OCI-LY7 (cell line): ENCODE measurements at regions not wholly inside any gene's neighbourhood (a gene's known extent, or its start where the extent isn't known, plus 50 kb on each side); places are given as distances from the start of the nearest gene placed in this dataset.
A peak's percentile ranks its signal among the peaks of the same experiment; 100 is the strongest.
"Not testable (repeated sequence)": the region's sequence is repeated elsewhere in the genome, so short reads cannot be mapped to it uniquely, and the experiment has no call there.

Experiments used
- BruUV-seq: library from RNA; stranded (reverse); fragments of 400-500 nt; replicated peaks from 2 replicates; lab custom pipeline; 2021; lab: Mats Ljungman, UMichigan
- CTCF ChIA-PET: fragments of 300-600 bp; sonication (Branson Sonifier 250); formaldehyde crosslinking; loops from one replicate; lab custom pipeline; 2022; ENCODE audit warnings: antibody characterized with exemption; ENCODE audit not compliant: unreplicated experiment; lab: Charles Lee
- POLR2A ChIA-PET: fragments of 300-600 bp; sonication (Branson Sonifier 250); formaldehyde crosslinking; loops from one replicate; lab custom pipeline; 2022; ENCODE audit warnings: antibody characterized with exemption; lab: Charles Lee
- DNase-seq: peaks from one replicate; pipeline ENCODE4 v3.0.0-alpha.2; 2015; ENCODE audit warnings: low spot score
- H2AFZ ChIP-seq: fragments of 200-600 bp; sonication (generic), shearing (Covaris generic); 2 replicates; pipeline ENCODE4 v1.6.1; 2014; ENCODE audit warnings: mild to moderate bottlenecking, antibody characterized with exemption, low read length, moderate library complexity
- H3K27ac ChIP-seq: fragments of 200-600 bp; sonication (generic); 2 replicates; pipeline ENCODE4 v1.5.1; 2014; ENCODE audit warnings: mixed run types, low read depth, mild to moderate bottlenecking, moderate library complexity, low read length, inconsistent platforms; ENCODE audit not compliant: poor library complexity, severe bottlenecking
- H3K36me3 ChIP-seq: fragments of 200-600 bp; sonication (generic); 2 replicates; pipeline ENCODE4 v1.6.1; 2014; ENCODE audit warnings: mild to moderate bottlenecking, antibody characterized with exemption, low read length, moderate library complexity, mixed read lengths; ENCODE audit not compliant: insufficient read depth
- H3K4me1 ChIP-seq: fragments of 200-600 bp; sonication (generic); 2 replicates; pipeline ENCODE4 v1.5.1; 2014; ENCODE audit warnings: mild to moderate bottlenecking, low read length; ENCODE audit not compliant: insufficient read depth, poor library complexity, severe bottlenecking
- H3K4me2 ChIP-seq: fragments of 200-600 bp; sonication (generic); 2 replicates; pipeline ENCODE4 v1.6.1; 2014; ENCODE audit warnings: mild to moderate bottlenecking, low read length
- H3K4me3 ChIP-seq: fragments of 200-600 bp; sonication (generic); 2 replicates; pipeline ENCODE4 v1.5.1; 2014; ENCODE audit warnings: mild to moderate bottlenecking, low read depth, low read length; ENCODE audit not compliant: poor library complexity, severe bottlenecking
- H3K79me2 ChIP-seq: fragments of 200-600 bp; sonication (generic); 2 replicates; pipeline ENCODE4 v1.6.1; 2016; ENCODE audit warnings: low read depth, mild to moderate bottlenecking, low read length, moderate library complexity, mixed read lengths; ENCODE audit not compliant: insufficient read depth
- H3K9me2 ChIP-seq: fragments of 200-600 bp; sonication (generic); 2 replicates; pipeline ENCODE4 v1.6.1; 2016; ENCODE audit warnings: mild to moderate bottlenecking, low read length, mixed read lengths; ENCODE audit not compliant: insufficient read depth
- H3K9me3 ChIP-seq: fragments of 200-600 bp; sonication (generic); 2 replicates; pipeline ENCODE4 v1.6.1; 2014; ENCODE audit warnings: mild to moderate bottlenecking, mixed run types, low read length, mixed read lengths
- H4K20me1 ChIP-seq: fragments of 200-600 bp; sonication (generic); 2 replicates; pipeline ENCODE4 v1.6.1; 2014; ENCODE audit warnings: mild to moderate bottlenecking, antibody characterized with exemption, low read length, moderate library complexity, mixed read lengths; ENCODE audit not compliant: insufficient read depth
- EZH2phosphoT487 ChIP-seq: fragments of 200-600 bp; sonication (generic); IDR thresholded peaks from 2 replicates; pipeline ENCODE4 v1.6.1; 2018; ENCODE audit warnings: low read depth, borderline replicate concordance, mild to moderate bottlenecking, mixed run types, antibody characterized with exemption, low read length, moderate library complexity, mixed read lengths
- intact Hi-C: fragments of 100-400 bp; cut with micrococcal nuclease; formaldehyde crosslinking; loops from one replicate; pipeline ENCODE4 v1.10.0; 2022; ENCODE audit not compliant: unreplicated experiment
- TF ChIP-seq, protein P1 (sequence below): fragments of 200-600 bp; sonication (generic); conservative IDR thresholded peaks from 2 replicates; pipeline ENCODE4 v1.5.1; 2014; ENCODE audit warnings: mild to moderate bottlenecking, antibody characterized with exemption, low read length, moderate library complexity, mixed read lengths

DNA sequence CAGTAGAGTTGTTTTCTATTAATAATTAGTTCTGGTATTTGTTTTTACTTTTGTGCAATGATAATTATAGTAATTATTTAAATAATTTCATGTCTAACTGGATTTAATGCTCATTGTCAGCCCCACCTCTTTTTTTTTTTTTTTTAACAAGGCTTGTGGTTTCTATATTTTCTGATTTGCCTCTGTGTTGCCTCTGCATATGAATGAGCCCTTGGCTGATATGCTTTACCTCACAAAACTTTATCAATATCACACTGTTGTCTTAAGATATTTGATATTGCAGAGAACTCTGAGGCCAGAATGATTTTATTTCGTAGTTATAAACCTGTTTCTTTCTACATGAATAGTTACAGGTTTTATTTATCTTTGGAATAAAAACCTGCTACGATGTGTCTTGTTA, 116.2 kb upstream of the ATP2B1 start:
- intact Hi-C loops: no loop called here
- no peaks in the 10 kb centered on the region for H3K9me2 ChIP-seq
- no peaks in the 10 kb centered on the region for H3K36me3 ChIP-seq
- H3K4me1 ChIP-seq: peaks cover 23% of the 10 kb centered on the region
- TF ChIP-seq EZH2phosphoT487: no peak
- TF ChIP-seq, protein P1, sequence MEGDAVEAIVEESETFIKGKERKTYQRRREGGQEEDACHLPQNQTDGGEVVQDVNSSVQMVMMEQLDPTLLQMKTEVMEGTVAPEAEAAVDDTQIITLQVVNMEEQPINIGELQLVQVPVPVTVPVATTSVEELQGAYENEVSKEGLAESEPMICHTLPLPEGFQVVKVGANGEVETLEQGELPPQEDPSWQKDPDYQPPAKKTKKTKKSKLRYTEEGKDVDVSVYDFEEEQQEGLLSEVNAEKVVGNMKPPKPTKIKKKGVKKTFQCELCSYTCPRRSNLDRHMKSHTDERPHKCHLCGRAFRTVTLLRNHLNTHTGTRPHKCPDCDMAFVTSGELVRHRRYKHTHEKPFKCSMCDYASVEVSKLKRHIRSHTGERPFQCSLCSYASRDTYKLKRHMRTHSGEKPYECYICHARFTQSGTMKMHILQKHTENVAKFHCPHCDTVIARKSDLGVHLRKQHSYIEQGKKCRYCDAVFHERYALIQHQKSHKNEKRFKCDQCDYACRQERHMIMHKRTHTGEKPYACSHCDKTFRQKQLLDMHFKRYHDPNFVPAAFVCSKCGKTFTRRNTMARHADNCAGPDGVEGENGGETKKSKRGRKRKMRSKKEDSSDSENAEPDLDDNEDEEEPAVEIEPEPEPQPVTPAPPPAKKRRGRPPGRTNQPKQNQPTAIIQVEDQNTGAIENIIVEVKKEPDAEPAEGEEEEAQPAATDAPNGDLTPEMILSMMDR: no peak
- POLR2A ChIA-PET: interaction anchor here (0.7 kb wide), 1 partner anchor 14 kb away, joined by 3 read pairs; no protein-coding TSS in a partner anchor
- peak overlapping the region; percentile 92 for H2AFZ ChIP-seq
- H3K4me3 ChIP-seq: no peak overlapping the region
- no peak overlapping the region for H3K27ac ChIP-seq
- H4K20me1 ChIP-seq: no peaks in the 10 kb centered on the region
- BruUV-seq: no TSS peak
- no peaks in the 10 kb centered on the region for H3K79me2 ChIP-seq
- H3K9me3 ChIP-seq: 0 out of 2 replicates have a peak, but pooled peaks cover 4% of the 10 kb centered on the region
- H3K4me2 ChIP-seq: peak overlapping the region; percentile 25
- DNase-seq: no peak
- CTCF ChIA-PET: no interaction called here

DNA sequence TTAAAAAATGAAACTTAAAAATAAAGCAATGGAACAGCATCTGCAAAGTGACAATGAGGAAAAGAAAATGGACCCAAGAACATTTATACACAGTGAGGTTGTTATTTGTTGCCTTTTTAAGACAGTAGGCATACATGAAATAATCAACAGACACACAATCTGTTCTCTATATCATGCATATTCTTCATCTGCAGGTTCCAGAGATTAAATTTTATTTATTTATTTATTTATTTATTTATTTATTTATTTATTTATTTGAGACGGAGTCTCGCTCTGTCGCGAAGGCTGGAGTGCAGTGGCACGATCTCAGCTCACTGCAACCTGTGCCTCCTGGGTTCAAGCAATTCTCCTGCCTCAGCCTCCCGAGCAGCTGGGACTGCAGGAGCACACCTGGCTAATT, 114.4 kb upstream of the ATP2B1 start:
- H3K4me2 ChIP-seq, DNase-seq, H3K9me3 ChIP-seq, H4K20me1 ChIP-seq, H3K4me3 ChIP-seq, H3K79me2 ChIP-seq, H2AFZ ChIP-seq, CTCF ChIA-PET, H3K27ac ChIP-seq, BruUV-seq, H3K36me3 ChIP-seq, intact Hi-C loops, H3K9me2 ChIP-seq: not testable (repeated sequence)
- POLR2A ChIA-PET: interaction anchor here (1.3 to 3.1 kb wide), 2 partner anchors 9 to 16 kb away, joined by 4 to 12 read pairs; no protein-coding TSS in a partner anchor
- H3K4me1 ChIP-seq: peaks cover 23% of the 10 kb centered on the region

DNA sequence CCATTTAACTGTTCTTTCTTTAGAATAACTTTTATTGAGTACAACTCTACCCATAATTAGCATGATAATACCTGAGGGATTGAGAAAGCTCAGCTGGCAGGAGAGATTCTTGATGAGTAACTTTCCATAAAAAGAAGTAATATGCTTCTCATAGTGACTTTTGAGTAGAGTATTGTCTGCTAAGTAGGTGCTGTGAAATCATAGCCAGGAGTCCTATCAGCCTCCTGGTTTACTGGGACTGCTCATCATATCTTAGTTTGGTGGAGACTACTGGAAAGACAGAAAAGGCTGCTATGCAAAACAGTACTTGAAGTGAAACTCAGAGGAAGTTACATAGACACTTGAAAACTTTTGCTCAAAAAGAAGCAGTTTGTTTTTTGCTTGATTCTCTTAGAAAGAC, 113.3 kb upstream of the ATP2B1 start:
- CTCF ChIA-PET: no interaction called here
- DNase-seq: peak; percentile 38

More for the DNA sequence above, 113.3 kb upstream of the ATP2B1 start:
- intact Hi-C loops: no loop called here
- BruUV-seq: no TSS peak
- H3K27ac ChIP-seq: no peak overlapping the region
- no peaks in the 10 kb centered on the region for H3K79me2 ChIP-seq
- peak overlapping the region; percentile 42 for H3K4me2 ChIP-seq
- H3K9me2 ChIP-seq: no peaks in the 10 kb centered on the region
- H3K36me3 ChIP-seq: no peaks in the 10 kb centered on the region
- POLR2A ChIA-PET: interaction anchor here (1.3 to 3.1 kb wide), 2 partner anchors 10 to 17 kb away, joined by 4 to 12 read pairs; no protein-coding TSS in a partner anchor
- no peak overlapping the region for H3K4me3 ChIP-seq
- peaks cover 23% of the 10 kb centered on the region for H3K4me1 ChIP-seq
- H2AFZ ChIP-seq: peak overlapping the region; percentile 76
- H4K20me1 ChIP-seq: no peaks in the 10 kb centered on the region
- no peak for TF ChIP-seq EZH2phosphoT487
- TF ChIP-seq, protein P1: no peak
- 0 out of 2 replicates have a peak, but pooled peaks cover 4% of the 10 kb centered on the region for H3K9me3 ChIP-seq
